A673 (cell line): ENCODE measurements at regions not wholly inside any gene's neighbourhood (a gene's known extent, or its start where the extent isn't known, plus 50 kb on each side); places are given as distances from the start of the nearest gene placed in this dataset.

Experiments used
- EZH2 ChIP-seq: fragments of 200-600 bp; sonication (generic); IDR thresholded peaks from 2 replicates; pipeline ENCODE4 v1.6.1; 2017; ENCODE audit warnings: borderline replicate concordance, low read depth, mild to moderate bottlenecking, mixed read lengths, antibody characterized with exemption, low read length; ENCODE audit not compliant: poor library complexity, severe bottlenecking
- TF ChIP-seq, protein P1 (sequence below): fragments of 300-800, 200-600 bp; sonication (generic); conservative IDR thresholded peaks from 2 replicates; pipeline ENCODE4 v1.5.1; 2017; ENCODE audit warnings: low read depth, mild to moderate bottlenecking, antibody characterized with exemption, low read length, moderate library complexity, mixed read lengths

DNA sequence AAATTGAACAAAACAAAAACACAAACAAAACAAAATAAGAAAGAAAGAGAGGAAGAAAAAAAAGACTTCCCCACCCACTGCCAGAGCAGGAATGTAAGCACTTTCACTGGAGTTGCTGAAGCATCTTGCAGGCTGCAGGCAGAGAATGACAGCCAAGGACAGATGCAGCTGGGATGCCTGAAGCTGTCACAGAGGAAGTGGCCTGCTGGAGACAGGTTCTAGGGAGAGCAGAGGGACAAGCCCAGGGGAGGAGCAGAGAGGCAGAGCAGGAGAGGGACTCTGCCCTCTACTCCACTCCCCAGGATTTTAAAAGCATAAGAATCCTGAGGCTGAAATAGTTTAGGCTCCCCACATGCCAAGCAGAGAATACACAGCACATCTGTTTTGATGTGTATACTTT is 326.2 kb downstream of the TUSC7 start:
- TF ChIP-seq, protein P1, sequence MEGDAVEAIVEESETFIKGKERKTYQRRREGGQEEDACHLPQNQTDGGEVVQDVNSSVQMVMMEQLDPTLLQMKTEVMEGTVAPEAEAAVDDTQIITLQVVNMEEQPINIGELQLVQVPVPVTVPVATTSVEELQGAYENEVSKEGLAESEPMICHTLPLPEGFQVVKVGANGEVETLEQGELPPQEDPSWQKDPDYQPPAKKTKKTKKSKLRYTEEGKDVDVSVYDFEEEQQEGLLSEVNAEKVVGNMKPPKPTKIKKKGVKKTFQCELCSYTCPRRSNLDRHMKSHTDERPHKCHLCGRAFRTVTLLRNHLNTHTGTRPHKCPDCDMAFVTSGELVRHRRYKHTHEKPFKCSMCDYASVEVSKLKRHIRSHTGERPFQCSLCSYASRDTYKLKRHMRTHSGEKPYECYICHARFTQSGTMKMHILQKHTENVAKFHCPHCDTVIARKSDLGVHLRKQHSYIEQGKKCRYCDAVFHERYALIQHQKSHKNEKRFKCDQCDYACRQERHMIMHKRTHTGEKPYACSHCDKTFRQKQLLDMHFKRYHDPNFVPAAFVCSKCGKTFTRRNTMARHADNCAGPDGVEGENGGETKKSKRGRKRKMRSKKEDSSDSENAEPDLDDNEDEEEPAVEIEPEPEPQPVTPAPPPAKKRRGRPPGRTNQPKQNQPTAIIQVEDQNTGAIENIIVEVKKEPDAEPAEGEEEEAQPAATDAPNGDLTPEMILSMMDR, result no peak
- TF ChIP-seq EZH2, result no peak
